Cardiac muscle cell (in vitro differentiated cells and primary cell): ENCODE measurements at regions not wholly inside any gene's neighbourhood (a gene's known extent, or its start where the extent isn't known, plus 50 kb on each side); places are given as distances from the start of the nearest gene placed in this dataset.
"Not testable (repeated sequence)": the region's sequence is repeated elsewhere in the genome, so short reads cannot be mapped to it uniquely, and the experiment has no call there.

Experiments used
- DNase-seq, 2 donors: peaks; one replicate each; pipeline versions ENCODE4 v3.0.0 to v3.0.0-alpha.2; 2010 to 2017; ENCODE audit warnings: low read depth in 1 of 2, low spot score in 1 of 2
- H3K27ac ChIP-seq: fragments of 200-600 bp; sonication (generic); 2 replicates; pipeline ENCODE4 v1.5.1; 2016
- H3K27me3 ChIP-seq: fragments of 200-600 bp; sonication (generic); 2 replicates; pipeline ENCODE4 v1.6.0; 2016; ENCODE audit warnings: control low read depth
- H3K36me3 ChIP-seq: fragments of 200-600 bp; sonication (generic); 2 replicates; pipeline ENCODE4 v1.5.1; 2016; ENCODE audit warnings: control low read depth
- H3K4me1 ChIP-seq: fragments of 200-600 bp; sonication (generic); 2 replicates; pipeline ENCODE4 v1.8.1; 2017; ENCODE audit warnings: low read depth, mild to moderate bottlenecking, mixed run types
- H3K4me3 ChIP-seq: fragments of 200-600 bp; sonication (generic); 2 replicates; pipeline ENCODE4 v1.5.1; 2016; ENCODE audit warnings: mild to moderate bottlenecking
- H3K9me3 ChIP-seq: fragments of 200-600 bp; sonication (generic); 2 replicates; pipeline ENCODE4 v1.5.1; 2017; ENCODE audit warnings: low read depth, mild to moderate bottlenecking, control low read depth
- CTCF ChIP-seq: IDR thresholded peaks from 2 replicates; pipeline ENCODE4 v1.5.1; 2012; ENCODE audit warnings: low read depth, mild to moderate bottlenecking, low read length

- H3K36me3 ChIP-seq: no peaks in the 10 kb centered on the region
- DNase-seq: no peak
- no peak for TF ChIP-seq CTCF
- no peaks in the 10 kb centered on the region for H3K9me3 ChIP-seq
- H3K27ac ChIP-seq: no peak overlapping the region
- H3K4me3 ChIP-seq: no peak overlapping the region
- no peaks in the 10 kb centered on the region for H3K4me1 ChIP-seq
- H3K27me3 ChIP-seq: no peaks in the 10 kb centered on the region
Observed at GRCh38 chr13:21282065-21282464, 105.6 kb downstream of the MRPL57 start.

- no peak for TF ChIP-seq CTCF
- Histone ChIP-seq H3K36me3 (no peaks in the 10 kb centered on the region), H3K9me3 (no peaks in the 10 kb centered on the region), H3K27ac (no peak overlapping the region), H3K4me1 (no peaks in the 10 kb centered on the region), H3K27me3 (no peaks in the 10 kb centered on the region), H3K4me3 (no peak overlapping the region)
- no peak for DNase-seq
Observed at GRCh38 chr13:21287331-21287907, 111.0 kb downstream of the MRPL57 start.

- H3K4me3 ChIP-seq: no peak overlapping the region
- no peaks in the 10 kb centered on the region for H3K36me3 ChIP-seq
- no peak overlapping the region for H3K27ac ChIP-seq
- no peaks in the 10 kb centered on the region for H3K4me1 ChIP-seq
- no peak for DNase-seq
- no peak for TF ChIP-seq CTCF
- H3K9me3 ChIP-seq: no peaks in the 10 kb centered on the region
- no peaks in the 10 kb centered on the region for H3K27me3 ChIP-seq
Observed at GRCh38 chr13:21289475-21289874, 113.0 kb downstream of the MRPL57 start.

- DNase-seq, H3K27me3 ChIP-seq, H3K36me3 ChIP-seq, H3K4me1 ChIP-seq, H3K9me3 ChIP-seq, H3K4me3 ChIP-seq, H3K27ac ChIP-seq: not testable (repeated sequence)
Observed at GRCh38 chr13:21290442-21291002, 114.1 kb downstream of the MRPL57 start.

- DNase-seq: no peak
- no peak overlapping the region for H3K4me3 ChIP-seq
- TF ChIP-seq CTCF: no peak
Observed at GRCh38 chr13:21291840-21292239, 115.4 kb downstream of the MRPL57 start.

GRCh38 chr13:21296991-21297390, 120.5 kb downstream of the MRPL57 start:
- DNase-seq: peak; percentile 63 to 65
- not testable (repeated sequence) for H3K4me3 ChIP-seq, H3K4me1 ChIP-seq, H3K27me3 ChIP-seq, H3K9me3 ChIP-seq, H3K36me3 ChIP-seq
- peak; percentile 55 for TF ChIP-seq CTCF
- H3K27ac ChIP-seq: peak overlapping the region; percentile 52

More at GRCh38 chr13:21291840-21292239, 115.4 kb downstream of the MRPL57 start:
- no peaks in the 10 kb centered on the region for H3K9me3 ChIP-seq
- no peaks in the 10 kb centered on the region for H3K27me3 ChIP-seq
- no peaks in the 10 kb centered on the region for H3K4me1 ChIP-seq
- H3K27ac ChIP-seq: no peak overlapping the region
- H3K36me3 ChIP-seq: no peaks in the 10 kb centered on the region
